BJ (cell line): ENCODE measurements at regions not wholly inside any gene's neighbourhood (a gene's known extent, or its start where the extent isn't known, plus 50 kb on each side); places are given as distances from the start of the nearest gene placed in this dataset.

ENCODE experiments used
- CTCF ChIA-PET: fragments of 350-600 bp; formaldehyde crosslinking; extraction: SDS; loops from one replicate; lab custom pipeline; 2021; ENCODE audit warnings: antibody characterized with exemption, inconsistent platforms; lab: Yijun Ruan, JAX
- POLR2A ChIA-PET: fragments of 300-600 bp; sonication (Branson Sonifier 250); formaldehyde crosslinking; extraction: SDS; loops from one replicate; lab custom pipeline; 2021; ENCODE audit warnings: antibody characterized with exemption; lab: Charles Lee
- DNase-seq: peaks from one replicate; pipeline ENCODE4 v3.0.0-alpha.2; 2011; ENCODE audit warnings: low read depth
- H3K27me3 ChIP-seq: 2 replicates; pipeline ENCODE4 v1.6.0; 2011; ENCODE audit warnings: low read length; ENCODE audit not compliant: control insufficient read depth, insufficient read depth
- H3K36me3 ChIP-seq: 2 replicates; pipeline ENCODE4 v1.5.1; 2011; ENCODE audit warnings: low read length; ENCODE audit not compliant: control insufficient read depth, insufficient read depth
- H3K4me3 ChIP-seq: 2 replicates; pipeline ENCODE4 v1.5.1; 2011; ENCODE audit warnings: low read depth, mild to moderate bottlenecking, control low read depth, low read length
- TF ChIP-seq, protein P1 (sequence below): IDR thresholded peaks from 2 replicates; pipeline ENCODE4 v1.5.1; 2011; ENCODE audit warnings: low read depth, mild to moderate bottlenecking, control low read depth, inconsistent platforms, low read length, moderate library complexity; ENCODE audit not compliant: insufficient read depth

DNA sequence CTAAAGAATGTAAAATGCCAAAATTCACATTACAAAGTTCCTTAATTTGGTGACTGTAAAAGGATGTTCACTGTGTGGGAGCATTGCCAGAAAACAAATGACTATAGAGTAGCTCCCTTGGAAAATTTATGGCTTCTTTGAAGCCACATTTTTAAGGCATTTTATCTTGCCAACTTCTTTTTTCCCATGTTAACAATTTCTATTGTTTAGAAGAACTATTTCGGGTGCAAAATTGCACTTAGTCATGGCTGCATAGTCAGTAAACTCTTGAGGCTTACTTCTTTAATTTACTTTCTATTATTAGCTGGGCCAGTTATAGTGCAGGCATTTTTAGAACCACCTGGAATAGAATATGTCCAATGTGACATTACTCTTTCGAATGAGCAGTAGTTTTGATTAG is 515.3 kb downstream of the JRKL start:
- no peak for DNase-seq
- Histone ChIP-seq H3K27me3 (no peaks in the 10 kb centered on the region), H3K36me3 (no peaks in the 10 kb centered on the region), H3K4me3 (no peak overlapping the region)
- POLR2A ChIA-PET, result no interaction called here
- TF ChIP-seq, protein P1, sequence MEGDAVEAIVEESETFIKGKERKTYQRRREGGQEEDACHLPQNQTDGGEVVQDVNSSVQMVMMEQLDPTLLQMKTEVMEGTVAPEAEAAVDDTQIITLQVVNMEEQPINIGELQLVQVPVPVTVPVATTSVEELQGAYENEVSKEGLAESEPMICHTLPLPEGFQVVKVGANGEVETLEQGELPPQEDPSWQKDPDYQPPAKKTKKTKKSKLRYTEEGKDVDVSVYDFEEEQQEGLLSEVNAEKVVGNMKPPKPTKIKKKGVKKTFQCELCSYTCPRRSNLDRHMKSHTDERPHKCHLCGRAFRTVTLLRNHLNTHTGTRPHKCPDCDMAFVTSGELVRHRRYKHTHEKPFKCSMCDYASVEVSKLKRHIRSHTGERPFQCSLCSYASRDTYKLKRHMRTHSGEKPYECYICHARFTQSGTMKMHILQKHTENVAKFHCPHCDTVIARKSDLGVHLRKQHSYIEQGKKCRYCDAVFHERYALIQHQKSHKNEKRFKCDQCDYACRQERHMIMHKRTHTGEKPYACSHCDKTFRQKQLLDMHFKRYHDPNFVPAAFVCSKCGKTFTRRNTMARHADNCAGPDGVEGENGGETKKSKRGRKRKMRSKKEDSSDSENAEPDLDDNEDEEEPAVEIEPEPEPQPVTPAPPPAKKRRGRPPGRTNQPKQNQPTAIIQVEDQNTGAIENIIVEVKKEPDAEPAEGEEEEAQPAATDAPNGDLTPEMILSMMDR, result no peak
- CTCF ChIA-PET, result no interaction called here

DNA sequence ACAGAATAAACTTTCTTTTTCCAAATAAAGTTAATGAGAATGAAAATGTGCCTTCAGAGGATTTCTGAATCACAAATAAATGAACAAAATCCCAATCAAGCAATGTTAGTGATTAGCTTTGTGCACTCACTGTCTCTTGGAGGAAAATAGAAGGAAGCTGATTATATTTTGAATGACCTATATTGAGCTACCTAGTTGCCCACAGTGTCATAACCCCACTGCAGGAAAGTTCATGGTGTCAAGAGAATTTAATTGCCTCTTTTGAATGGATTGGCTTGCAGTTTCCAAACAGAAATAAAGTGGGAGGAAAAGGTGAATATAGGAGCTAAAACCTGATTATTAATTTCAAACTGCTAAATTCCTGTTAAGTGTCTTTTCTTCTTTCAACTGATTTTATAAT is 515.9 kb downstream of the JRKL start:
- Histone ChIP-seq H3K27me3 (no peaks in the 10 kb centered on the region), H3K36me3 (no peaks in the 10 kb centered on the region), H3K4me3 (no peak overlapping the region)
- POLR2A ChIA-PET, result no interaction called here
- TF ChIP-seq, protein P1, result no peak
- CTCF ChIA-PET, result no interaction called here
- no peak for DNase-seq

DNA sequence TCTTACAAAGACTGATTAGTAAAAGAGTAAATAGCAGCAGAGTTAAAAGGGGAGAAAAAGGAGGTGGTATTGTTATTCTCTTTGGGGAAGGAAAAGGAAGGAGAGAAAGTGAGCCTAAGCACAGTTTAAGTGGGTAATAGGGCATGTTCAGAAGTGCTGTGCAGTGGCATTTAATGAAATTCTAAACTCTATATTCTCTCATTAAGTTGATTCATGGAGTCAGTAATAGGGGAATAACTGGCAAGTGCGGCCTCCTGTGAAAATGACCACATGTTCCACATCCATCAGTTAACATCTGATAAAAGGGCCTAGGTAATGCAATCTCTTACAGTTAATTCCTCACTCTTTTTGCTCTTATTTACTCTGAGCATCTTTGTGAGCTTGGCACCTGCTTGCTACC is 516.7 kb downstream of the JRKL start:
- Histone ChIP-seq H3K36me3 (no peaks in the 10 kb centered on the region), H3K27me3 (no peaks in the 10 kb centered on the region), H3K4me3 (no peak overlapping the region)
- no peak for DNase-seq
- TF ChIP-seq, protein P1, result no peak
- POLR2A ChIA-PET, result no interaction called here
- CTCF ChIA-PET, result no interaction called here

DNA sequence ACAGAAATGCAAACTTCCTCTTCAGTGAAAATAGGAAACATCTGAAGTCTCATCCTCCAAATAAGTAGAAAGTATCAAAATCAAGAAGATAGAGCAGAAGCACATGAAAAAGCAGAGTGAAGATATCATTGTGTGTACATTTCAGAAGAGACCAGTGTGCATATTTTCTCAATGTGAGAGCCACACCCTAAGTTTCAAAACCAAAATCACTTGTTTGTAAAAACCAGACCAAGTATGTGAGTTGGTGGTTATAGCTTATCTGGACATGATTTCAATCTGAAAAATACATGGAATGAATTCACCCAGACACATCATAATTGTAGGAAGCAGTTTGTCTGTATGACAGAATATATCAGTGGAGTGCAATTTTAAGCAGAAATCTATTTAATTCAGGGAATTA is 536.0 kb downstream of the JRKL start:
- Histone ChIP-seq H3K36me3 (no peaks in the 10 kb centered on the region), H3K4me3 (no peak overlapping the region), H3K27me3 (no peaks in the 10 kb centered on the region)
- TF ChIP-seq, protein P1, result no peak
- ChIA-PET POLR2A (no interaction called here), CTCF (interaction anchor here (0.5 kb wide), 1 partner anchor 12 kb away, joined by 3 read pairs; no protein-coding TSS in a partner anchor)
- DNase-seq, result no peak

DNA sequence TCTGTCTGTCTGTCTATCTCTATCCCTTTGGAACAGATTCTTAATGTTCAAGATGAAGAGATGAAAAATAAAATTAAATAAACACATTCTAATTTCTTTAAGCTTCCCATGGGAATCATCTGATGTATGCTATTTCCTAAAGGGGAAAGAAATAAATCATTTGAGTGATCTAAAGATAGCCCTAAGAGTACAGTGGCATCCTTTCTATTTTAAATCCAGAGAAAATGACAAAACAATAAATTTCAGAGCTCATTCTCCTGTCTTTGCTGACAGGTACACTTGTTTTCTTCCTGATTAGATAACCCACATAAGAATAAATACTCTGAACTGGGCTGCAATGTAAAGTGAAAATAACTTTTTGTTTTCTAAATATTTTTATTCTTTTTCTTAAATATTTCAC is 550.4 kb downstream of the JRKL start:
- ChIA-PET CTCF (no interaction called here), POLR2A (no interaction called here)
- TF ChIP-seq, protein P1, result no peak
- no peaks in the 10 kb centered on the region for H3K27me3 ChIP-seq
- H3K36me3 ChIP-seq, result no peaks in the 10 kb centered on the region
- H3K4me3 ChIP-seq, result no peak overlapping the region
- no peak for DNase-seq
